ENCODE measurements at regions not wholly inside any gene's neighbourhood (a gene's known extent, or its start where the extent isn't known, plus 50 kb on each side); places are given as distances from the start of the nearest gene placed in this dataset.

GRCh38 chr9:119773823-119774222 is 404.6 kb upstream of the BRINP1 start:
- TF ChIP-seq REST (IDR thresholded peaks at IDR 0.05) (no peak), GABPA (IDR thresholded peaks at IDR 0.05 in 1 of 2, conservative IDR thresholded peaks at IDR 0.05 in 1 of 2) (no peak), MAX (IDR thresholded peaks at IDR 0.05) (no peak), CTCF (IDR thresholded peaks at IDR 0.05; ENCODE audit: low read depth, low read length, missing input control) (no peak), YY1 (IDR thresholded peaks at IDR 0.05) (no peak), FOXA2 (IDR thresholded peaks at IDR 0.05) (no peak), SP1 (IDR thresholded peaks at IDR 0.05) (no peak), EGR1 (IDR thresholded peaks at IDR 0.05; ENCODE audit: low read depth in 2 of 2) (no peak), RAD21 (IDR thresholded peaks at IDR 0.05) (no peak)

All from liver (tissue), 3 donors.